Activated CD8-positive, alpha-beta memory T cell treated with anti-CD3 and anti-CD28 coated beads, Interleukin-2, amount 50 U/mL, for 1 hour (primary cell): ENCODE measurements at regions not wholly inside any gene's neighbourhood (a gene's known extent, or its start where the extent isn't known, plus 50 kb on each side); places are given as distances from the start of the nearest gene placed in this dataset.

Experiments
- DNase-seq: peaks from one replicate; pipeline ENCODE4 v3.0.0-alpha.2; 2020; ENCODE audit errors: extremely low read depth

- DNase-seq: no peak
Observed at GRCh38 chr5:81856948-81857928, 106.3 kb upstream of the SSBP2 start.

GRCh38 chr5:81855591-81855990 is 104.7 kb upstream of the SSBP2 start:
- DNase-seq: no peak

- no peak for DNase-seq
Observed at GRCh38 chr5:81854915-81855314, 104.0 kb upstream of the SSBP2 start.

- no peak for DNase-seq
Observed at GRCh38 chr5:81854485-81854884, 103.6 kb upstream of the SSBP2 start.

GRCh38 chr5:81853030-81853357 is 102.1 kb upstream of the SSBP2 start:
- no peak for DNase-seq

- no peak for DNase-seq
Observed at GRCh38 chr5:81852291-81853029, 101.6 kb upstream of the SSBP2 start.

GRCh38 chr5:81851481-81852178 is 100.7 kb upstream of the SSBP2 start:
- DNase-seq: peak; percentile 61

- no peak for DNase-seq
Observed at GRCh38 chr5:81850501-81851357, 99.8 kb upstream of the SSBP2 start.

GRCh38 chr5:81849770-81850367 is 99.0 kb upstream of the SSBP2 start:
- no peak for DNase-seq

GRCh38 chr5:81848362-81848880 is 97.5 kb upstream of the SSBP2 start:
- DNase-seq: no peak

GRCh38 chr5:81846301-81846700 is 95.4 kb upstream of the SSBP2 start:
- no peak for DNase-seq

- no peak for DNase-seq
Observed at GRCh38 chr5:81843845-81844244, 92.9 kb upstream of the SSBP2 start.

GRCh38 chr5:81842795-81843398 is 92.0 kb upstream of the SSBP2 start:
- no peak for DNase-seq

GRCh38 chr5:81839034-81839433 is 88.1 kb upstream of the SSBP2 start:
- DNase-seq: no peak

GRCh38 chr5:81838307-81838906 is 87.5 kb upstream of the SSBP2 start:
- no peak for DNase-seq

GRCh38 chr5:81837667-81838306 is 86.9 kb upstream of the SSBP2 start:
- DNase-seq: no peak

GRCh38 chr5:81835814-81836367 is 85.0 kb upstream of the SSBP2 start:
- DNase-seq: no peak

- DNase-seq: no peak
Observed at GRCh38 chr5:81834021-81834660, 83.2 kb upstream of the SSBP2 start.

GRCh38 chr5:81830596-81830995 is 79.7 kb upstream of the SSBP2 start:
- DNase-seq: no peak
